Vagina (tissue), 2 donors: ENCODE measurements at regions not wholly inside any gene's neighbourhood (a gene's known extent, or its start where the extent isn't known, plus 50 kb on each side); places are given as distances from the start of the nearest gene placed in this dataset.

Source experiments
- CTCF ChIP-seq, 3 experiments: fragments of 450-650 bp in 2 of 3; fragments of 200-600 bp in 1 of 3; sonication (generic) in 1 of 3; IDR thresholded peaks; one replicate each; pipeline ENCODE4 v1.5.1; 2017 to 2019; ENCODE audit warnings: antibody characterized with exemption in 3 of 3, mild to moderate bottlenecking in 2 of 3, moderate library complexity in 2 of 3
- POLR2A ChIP-seq, 2 donors: fragments of 450-650 bp; IDR thresholded peaks; one replicate each; pipeline ENCODE4 v1.6.1; 2017; ENCODE audit warnings: antibody characterized with exemption in 2 of 2, mild to moderate bottlenecking in 2 of 2, moderate library complexity in 2 of 2

GRCh38 chr10:61554925-61555324 is 101.7 kb upstream of the TMEM26 start:
- TF ChIP-seq POLR2A (IDR thresholded peaks at IDR 0.05) (no peak), CTCF (IDR thresholded peaks at IDR 0.05) (no peak)
